GM23338 (cell line): ENCODE measurements at regions not wholly inside any gene's neighbourhood (a gene's known extent, or its start where the extent isn't known, plus 50 kb on each side); places are given as distances from the start of the nearest gene placed in this dataset.

Source experiments
- ATAC-seq: fragments of 200-7000 bp; cut with Tn5 transposase; 3 replicates; pipeline ENCODE4 v1.9.1; 2020
- DNase-seq: peaks from one replicate; pipeline ENCODE4 v3.0.0-alpha.2; 2015; ENCODE audit warnings: low spot score
- H2AFZ ChIP-seq: fragments of 200-600 bp; sonication (generic); 2 replicates; pipeline ENCODE4 v1.8.0; 2016; ENCODE audit warnings: antibody characterized with exemption, mild to moderate bottlenecking, moderate library complexity
- H3F3A ChIP-seq: fragments of 200-600 bp; sonication (generic); replicated peaks from 2 replicates; pipeline ENCODE4 v1.8.0; 2017; ENCODE audit warnings: antibody characterized with exemption, mixed run types, low read depth
- H3K27ac ChIP-seq: fragments of 200-600 bp; sonication (generic); 2 replicates; pipeline ENCODE4 v1.6.1; 2016; ENCODE audit warnings: low read depth
- H3K27me3 ChIP-seq: fragments of 200-600 bp; sonication (generic); 2 replicates; pipeline ENCODE4 v1.8.0; 2016; ENCODE audit warnings: mild to moderate bottlenecking, mixed run types, moderate library complexity; ENCODE audit not compliant: insufficient read depth
- H3K36me3 ChIP-seq: fragments of 200-600 bp; sonication (generic); 2 replicates; pipeline ENCODE4 v1.8.0; 2016; ENCODE audit warnings: mild to moderate bottlenecking; ENCODE audit not compliant: insufficient read depth
- H3K4me1 ChIP-seq: fragments of 200-600 bp; sonication (generic); 2 replicates; pipeline ENCODE4 v1.8.0; 2016; ENCODE audit warnings: mild to moderate bottlenecking, moderate library complexity; ENCODE audit not compliant: insufficient read depth
- H3K4me2 ChIP-seq: fragments of 200-600 bp; sonication (generic); 2 replicates; pipeline ENCODE4 v1.7.1; 2017; ENCODE audit warnings: mixed run types
- H3K4me3 ChIP-seq: fragments of 200-600 bp; sonication (generic); 2 replicates; pipeline ENCODE4 v1.6.1; 2016; ENCODE audit warnings: mixed run types
- H3K79me2 ChIP-seq: fragments of 200-600 bp; sonication (generic); replicated peaks from 2 replicates; pipeline ENCODE4 v1.8.0; 2017; ENCODE audit warnings: mild to moderate bottlenecking; ENCODE audit not compliant: insufficient read depth
- H3K9me2 ChIP-seq: fragments of 200-600 bp; sonication (generic); 2 replicates; pipeline ENCODE4 v1.8.0; 2017; ENCODE audit not compliant: insufficient read depth
- H4K20me1 ChIP-seq: fragments of 200-600 bp; sonication (generic); replicated peaks from 2 replicates; pipeline ENCODE4 v1.8.0; 2017; ENCODE audit warnings: mild to moderate bottlenecking; ENCODE audit not compliant: insufficient read depth
- H3K27ac Mint-ChIP-seq: 2 replicates; pipeline ENCODE4 v1.8.0; 2020; ENCODE audit warnings: inconsistent platforms, mild to moderate bottlenecking, moderate library complexity, mixed read lengths
- H3K27me3 Mint-ChIP-seq: 3 replicates; pipeline ENCODE4 v1.8.0; 2022; ENCODE audit warnings: low read depth, mild to moderate bottlenecking, moderate library complexity, mixed read lengths, inconsistent platforms; ENCODE audit not compliant: insufficient read depth, poor library complexity
- H3K36me3 Mint-ChIP-seq: 3 replicates; pipeline ENCODE4 v1.8.0; 2021; ENCODE audit warnings: low read depth, mild to moderate bottlenecking, inconsistent platforms, moderate library complexity, mixed read lengths
- H3K4me1 Mint-ChIP-seq: 3 replicates; pipeline ENCODE4 v1.8.0; 2020; ENCODE audit warnings: mild to moderate bottlenecking, inconsistent platforms, mixed read lengths
- H3K4me3 Mint-ChIP-seq: 3 replicates; pipeline ENCODE4 v1.8.0; 2021; ENCODE audit warnings: moderate library complexity, mild to moderate bottlenecking, inconsistent platforms, mixed read lengths
- H3K9me3 Mint-ChIP-seq: 3 replicates; pipeline ENCODE4 v1.8.0; 2020; ENCODE audit warnings: moderate library complexity, mild to moderate bottlenecking, inconsistent platforms, mixed read lengths
- CREB1 ChIP-seq: fragments of 250-450 bp; sonication (Bioruptor Pico); IDR thresholded peaks from 2 replicates; pipeline ENCODE4 v1.5.0; 2020; ENCODE audit warnings: low read depth, mild to moderate bottlenecking, moderate library complexity
- ETS1 ChIP-seq: IDR thresholded peaks from 2 replicates; pipeline ENCODE4 v1.6.1; 2016; ENCODE audit warnings: antibody characterized with exemption
- EZH2phosphoT487 ChIP-seq: fragments of 200-600 bp; sonication (generic); IDR thresholded peaks from one replicate; pipeline ENCODE4 v1.8.1; 2018; ENCODE audit warnings: antibody characterized with exemption; ENCODE audit not compliant: unreplicated experiment
- JUNB ChIP-seq: IDR thresholded peaks from one replicate; pipeline ENCODE4 v1.6.1; 2016; ENCODE audit warnings: antibody characterized with exemption; ENCODE audit not compliant: unreplicated experiment
- NANOG ChIP-seq: IDR thresholded peaks from 2 replicates; pipeline ENCODE4 v1.6.1; 2016; ENCODE audit warnings: antibody characterized with exemption, borderline replicate concordance
- POLR2AphosphoS5 ChIP-seq: IDR thresholded peaks from 2 replicates; pipeline ENCODE4 v1.6.1; 2016; ENCODE audit warnings: antibody characterized with exemption, low read depth
- REST ChIP-seq: IDR thresholded peaks from one replicate; pipeline ENCODE4 v1.6.1; 2018; ENCODE audit warnings: antibody characterized with exemption; ENCODE audit not compliant: unreplicated experiment
- STAT1 ChIP-seq: IDR thresholded peaks from one replicate; pipeline ENCODE4 v1.6.1; 2016; ENCODE audit warnings: antibody characterized with exemption; ENCODE audit not compliant: unreplicated experiment
- ZNF114 ChIP-seq: fragments of 250-450 bp; sonication (Bioruptor Pico); IDR thresholded peaks from 2 replicates; pipeline ENCODE4 v1.5.0; 2020; ENCODE audit warnings: mild to moderate bottlenecking, moderate library complexity
- ZNF331 ChIP-seq: fragments of 250-450 bp; sonication (Bioruptor Pico); IDR thresholded peaks from 2 replicates; pipeline ENCODE4 v1.5.0; 2020; ENCODE audit warnings: low read depth, mild to moderate bottlenecking, moderate library complexity
- TF ChIP-seq, protein P1 (sequence below), 2 experiments: fragments of 200-600 bp in 1 of 2; sonication (generic) in 1 of 2; conservative IDR thresholded peaks; 2 replicates each; pipeline versions ENCODE4 v1.5.1 to v1.6.1; 2016 to 2017; ENCODE audit warnings: antibody characterized with exemption in 2 of 2, low read depth in 2 of 2, mild to moderate bottlenecking in 2 of 2, moderate library complexity in 1 of 2

DNA sequence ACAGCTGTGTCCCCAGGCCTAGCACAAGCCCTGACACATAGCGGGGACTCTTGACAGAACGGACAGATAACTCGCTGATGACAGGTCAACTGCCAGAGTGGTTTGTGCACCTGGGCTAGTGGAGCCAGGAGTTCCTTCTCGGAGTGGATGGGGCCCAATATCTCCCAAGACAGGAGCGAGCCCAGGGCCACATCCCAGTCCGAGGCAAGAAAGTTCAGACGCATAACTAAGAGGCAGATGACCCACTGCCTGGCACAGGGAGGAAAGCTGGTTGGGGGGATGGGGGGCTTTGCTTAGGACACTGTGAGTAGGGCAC lies 69.6 kb upstream of the ZNF479 start (continued):
- no peak for TF ChIP-seq REST
- no peak for TF ChIP-seq NANOG
- no peak for TF ChIP-seq ZNF114 (CRISPR knock-in tag)
- TF ChIP-seq POLR2AphosphoS5, result no peak
- TF ChIP-seq JUNB, result no peak
- no peak for TF ChIP-seq EZH2phosphoT487
- TF ChIP-seq, protein P1, sequence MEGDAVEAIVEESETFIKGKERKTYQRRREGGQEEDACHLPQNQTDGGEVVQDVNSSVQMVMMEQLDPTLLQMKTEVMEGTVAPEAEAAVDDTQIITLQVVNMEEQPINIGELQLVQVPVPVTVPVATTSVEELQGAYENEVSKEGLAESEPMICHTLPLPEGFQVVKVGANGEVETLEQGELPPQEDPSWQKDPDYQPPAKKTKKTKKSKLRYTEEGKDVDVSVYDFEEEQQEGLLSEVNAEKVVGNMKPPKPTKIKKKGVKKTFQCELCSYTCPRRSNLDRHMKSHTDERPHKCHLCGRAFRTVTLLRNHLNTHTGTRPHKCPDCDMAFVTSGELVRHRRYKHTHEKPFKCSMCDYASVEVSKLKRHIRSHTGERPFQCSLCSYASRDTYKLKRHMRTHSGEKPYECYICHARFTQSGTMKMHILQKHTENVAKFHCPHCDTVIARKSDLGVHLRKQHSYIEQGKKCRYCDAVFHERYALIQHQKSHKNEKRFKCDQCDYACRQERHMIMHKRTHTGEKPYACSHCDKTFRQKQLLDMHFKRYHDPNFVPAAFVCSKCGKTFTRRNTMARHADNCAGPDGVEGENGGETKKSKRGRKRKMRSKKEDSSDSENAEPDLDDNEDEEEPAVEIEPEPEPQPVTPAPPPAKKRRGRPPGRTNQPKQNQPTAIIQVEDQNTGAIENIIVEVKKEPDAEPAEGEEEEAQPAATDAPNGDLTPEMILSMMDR (conservative IDR thresholded peaks at IDR 0.05; ENCODE audit: low read depth in 2 of 2), result no peak
- TF ChIP-seq STAT1, result no peak
- TF ChIP-seq ETS1, result no peak
- no peak for TF ChIP-seq ZNF331 (CRISPR knock-in tag)

DNA sequence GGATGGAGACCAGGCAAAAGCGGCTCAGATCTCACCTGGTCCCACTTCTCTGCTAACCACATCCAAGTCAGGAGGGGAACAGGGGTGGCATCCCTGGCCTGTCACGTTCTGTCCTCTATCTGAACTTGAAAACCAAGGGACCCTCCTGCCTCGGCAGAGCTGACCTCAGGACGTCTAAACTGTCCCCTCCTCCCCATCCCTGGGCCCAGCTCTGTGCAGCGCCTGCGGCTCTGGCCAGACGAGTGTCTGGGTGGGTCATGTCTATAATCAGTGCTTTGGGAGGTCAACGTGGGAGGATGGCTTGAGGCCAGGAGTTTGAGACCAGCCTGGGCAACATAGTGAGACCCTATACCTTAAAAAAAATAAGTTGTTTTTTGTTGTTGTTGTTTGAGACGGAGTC lies 70.0 kb upstream of the ZNF479 start:
- H3F3A ChIP-seq, result no peaks in the 10 kb centered on the region
- peaks cover 53% of the 10 kb centered on the region for H3K9me3 Mint-ChIP-seq
- H3K4me3 Mint-ChIP-seq, result no peak overlapping the region
- no peak overlapping the region for H3K27ac ChIP-seq
- no peak overlapping the region for H2AFZ ChIP-seq
- DNase-seq (no peak), ATAC-seq (no peak)
- no peak overlapping the region for H3K4me3 ChIP-seq
- no peaks in the 10 kb centered on the region for H3K9me2 ChIP-seq
- 0 out of 2 replicates have a peak, but pooled peaks cover 5% of the 10 kb centered on the region for H3K36me3 ChIP-seq
- H3K27ac Mint-ChIP-seq, result no peak overlapping the region
- H3K27me3 Mint-ChIP-seq, result peaks cover 2% of the 10 kb centered on the region
- no peaks in the 10 kb centered on the region for H4K20me1 ChIP-seq
- no peak overlapping the region for H3K4me2 ChIP-seq
- no peaks in the 10 kb centered on the region for H3K4me1 ChIP-seq
- H3K4me1 Mint-ChIP-seq, result no peaks in the 10 kb centered on the region
- no peaks in the 10 kb centered on the region for H3K79me2 ChIP-seq
- H3K27me3 ChIP-seq, result no peaks in the 10 kb centered on the region
- TF ChIP-seq ZNF114 (CRISPR knock-in tag) (no peak), CREB1 (CRISPR knock-in tag) (no peak)
- H3K36me3 Mint-ChIP-seq, result peaks cover 16% of the 10 kb centered on the region; the same call in 2 of the 3 replicates
